NCI-H82 (cell line): ENCODE measurements at regions not wholly inside any gene's neighbourhood (a gene's known extent, or its start where the extent isn't known, plus 50 kb on each side); places are given as distances from the start of the nearest gene placed in this dataset.

Experiments
- DNase-seq: peaks from one replicate; lab custom pipeline; 2025; lab: John Stamatoyannopoulos, UW

DNA sequence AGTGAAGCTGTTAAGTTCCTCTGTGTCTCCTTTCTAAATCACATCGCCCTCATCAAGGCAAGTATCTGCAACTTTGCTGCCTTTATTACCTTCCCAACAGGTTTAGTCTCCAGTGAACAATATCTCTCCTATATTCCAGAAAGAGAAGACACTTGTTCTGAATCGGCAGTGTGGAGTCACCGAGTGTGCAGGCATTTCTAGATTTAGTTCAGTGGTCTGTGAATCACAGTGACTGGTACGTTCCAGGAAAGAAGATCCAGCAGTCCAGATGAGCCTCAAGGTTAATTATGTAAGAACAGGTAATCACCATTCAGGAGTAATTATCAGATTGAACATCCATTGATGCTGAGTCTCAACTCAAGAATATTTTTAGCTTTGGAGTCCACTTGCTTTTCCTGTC is 497.0 kb downstream of the FOXO1 start:
- no peak for DNase-seq

- DNase-seq = no peak
Measured at GRCh38 chr13:40170091-40170490, 496.4 kb downstream of the FOXO1 start.

DNA sequence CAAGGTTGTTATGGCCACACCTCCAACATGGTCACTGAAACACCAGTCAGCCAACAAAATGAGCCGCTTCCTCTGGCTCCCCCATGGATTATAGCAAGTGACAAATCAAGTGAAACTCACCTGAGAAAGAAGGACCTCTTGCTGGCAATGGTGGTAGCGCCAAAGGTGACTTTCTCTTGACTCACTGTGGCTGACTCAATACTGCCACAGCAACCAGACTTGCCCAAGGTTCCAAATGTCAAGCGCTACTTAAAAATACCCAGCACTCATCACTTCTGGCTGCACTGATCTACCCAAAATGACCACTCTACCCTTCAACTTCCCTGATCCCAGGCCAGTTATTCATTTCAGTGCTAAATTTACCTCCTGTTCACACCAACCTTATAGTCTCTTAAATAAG is 495.5 kb downstream of the FOXO1 start:
- no peak for DNase-seq

DNA sequence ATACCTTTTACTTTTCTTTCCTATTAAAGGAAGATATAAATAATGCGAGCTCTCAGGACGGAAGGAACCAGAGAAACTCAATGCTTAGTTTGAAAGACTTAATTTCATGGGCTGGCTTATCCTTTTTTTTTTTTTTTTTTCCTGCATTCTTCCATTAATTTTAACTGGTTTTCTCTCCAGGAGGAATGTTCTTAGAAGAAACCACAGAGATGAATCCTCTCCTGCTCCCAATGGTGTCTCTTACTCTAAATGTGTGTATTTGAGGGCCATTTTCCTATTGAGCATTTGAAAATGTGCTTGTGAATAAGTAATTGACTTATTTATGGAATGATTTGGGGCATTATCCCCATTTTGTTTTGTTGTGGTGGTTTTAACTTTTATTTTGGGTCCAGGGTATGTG is 494.9 kb downstream of the FOXO1 start:
- no peak for DNase-seq

GRCh38 chr13:40172149-40172591 is 494.3 kb downstream of the FOXO1 start:
- no peak for DNase-seq

GRCh38 chr13:40172878-40173277 is 493.6 kb downstream of the FOXO1 start:
- DNase-seq = no peak

- DNase-seq = no peak
Measured at GRCh38 chr13:40175639-40176038, 490.8 kb downstream of the FOXO1 start.

DNA sequence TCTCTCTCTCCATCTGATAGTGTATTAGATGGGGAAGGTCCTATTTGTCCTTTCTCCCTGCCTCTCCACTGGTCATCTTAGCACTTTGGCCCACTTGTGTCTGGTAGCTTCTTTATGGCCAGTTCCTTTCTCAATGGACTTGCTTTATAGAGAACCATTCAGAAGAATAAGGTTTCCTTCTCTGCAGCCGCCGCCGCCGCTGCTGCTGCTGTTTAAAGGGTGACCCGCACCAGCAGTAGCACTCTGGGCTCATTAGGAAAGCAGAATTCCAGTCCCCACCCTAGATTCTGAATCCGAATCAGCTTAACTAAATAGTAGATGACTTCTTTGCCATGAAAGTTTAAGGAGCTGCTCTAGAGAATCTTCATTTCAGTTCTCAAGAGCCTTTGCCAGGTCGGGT is 490.2 kb downstream of the FOXO1 start:
- no peak for DNase-seq

- DNase-seq = no peak
Measured at GRCh38 chr13:40178130-40178529, 488.3 kb downstream of the FOXO1 start.

GRCh38 chr13:40179445-40180281 is 486.8 kb downstream of the FOXO1 start:
- no peak for DNase-seq

DNA sequence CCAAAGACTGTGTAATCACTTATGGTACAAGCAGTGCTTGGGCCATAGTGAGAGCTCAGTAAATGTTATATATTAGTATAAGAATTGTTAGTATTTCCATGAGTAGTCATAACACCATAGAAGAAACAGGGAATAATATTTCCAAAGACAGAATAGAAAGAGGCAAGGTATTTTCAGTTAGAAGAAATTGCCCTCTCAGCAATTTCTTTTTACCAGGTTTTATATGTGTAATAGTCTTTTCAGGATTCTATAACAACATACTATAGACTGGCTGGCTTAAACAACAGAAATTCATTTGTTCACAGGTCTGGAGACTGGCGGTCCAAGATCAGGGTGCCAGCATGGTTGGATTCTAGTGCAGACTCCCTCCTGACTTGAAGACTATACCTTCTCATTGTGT is 485.7 kb downstream of the FOXO1 start:
- DNase-seq = no peak

GRCh38 chr13:40181203-40181845 is 485.1 kb downstream of the FOXO1 start:
- DNase-seq = peak; percentile 95

DNA sequence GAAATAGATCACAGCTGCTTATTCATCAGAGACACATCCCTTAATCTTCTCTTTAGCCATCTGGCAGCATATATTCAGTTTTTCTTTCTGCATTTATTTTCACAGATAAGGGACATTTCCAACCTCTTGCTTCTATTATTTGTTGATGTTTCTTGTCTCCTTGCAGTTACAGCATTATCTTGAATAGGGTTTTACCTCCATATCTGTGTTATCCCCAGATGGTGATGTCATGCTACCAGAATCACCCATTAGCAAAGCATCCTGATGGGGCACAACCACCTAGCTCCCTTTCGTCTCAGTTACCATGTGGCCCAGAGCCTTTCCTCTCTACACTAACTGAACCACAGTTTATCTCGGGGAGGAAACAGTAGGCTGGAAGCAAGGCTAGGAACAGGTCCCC is 483.9 kb downstream of the FOXO1 start:
- peak; percentile 52 for DNase-seq

GRCh38 chr13:40185414-40185813 is 481.0 kb downstream of the FOXO1 start:
- DNase-seq = no peak

- DNase-seq = peak; percentile 66
Measured at GRCh38 chr13:40186041-40186440, 480.4 kb downstream of the FOXO1 start.

DNA sequence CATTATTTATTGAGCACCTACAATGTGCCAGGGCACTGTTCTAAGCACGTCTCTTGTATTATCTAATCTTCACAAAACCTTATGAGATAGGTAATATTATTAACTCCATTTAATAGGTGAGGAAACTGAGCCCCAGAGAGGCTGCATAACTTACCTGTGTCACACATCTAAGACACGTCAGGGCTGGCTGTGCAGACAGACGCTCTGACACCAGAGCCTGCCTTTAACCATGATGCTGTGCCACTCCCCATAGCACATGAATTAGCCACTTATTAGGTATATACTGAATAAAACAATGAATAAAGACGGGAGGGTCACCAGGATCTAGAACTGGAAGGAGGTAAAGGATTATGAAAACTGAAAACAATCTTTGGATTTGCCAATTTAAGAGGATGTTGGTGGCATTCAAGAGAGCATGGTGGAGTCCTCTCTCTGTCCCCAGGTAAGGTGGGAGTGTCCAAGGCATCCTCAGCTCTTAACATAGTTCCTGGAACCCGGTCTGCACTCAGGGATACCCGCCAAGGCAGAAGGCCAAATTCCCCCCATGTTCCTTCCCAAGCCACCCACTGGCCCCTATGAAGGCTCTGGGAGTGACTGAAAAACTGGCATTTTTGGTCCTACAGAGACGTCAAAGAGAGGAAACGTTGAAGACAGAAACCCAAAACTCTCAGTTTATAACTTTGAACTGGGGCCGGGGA is 479.7 kb downstream of the FOXO1 start:
- no peak for DNase-seq

- no peak for DNase-seq
Measured at GRCh38 chr13:40187324-40187795, 479.1 kb downstream of the FOXO1 start.

- no peak for DNase-seq
Measured at GRCh38 chr13:40187841-40188591, 478.4 kb downstream of the FOXO1 start.

GRCh38 chr13:40189426-40189825 is 477.0 kb downstream of the FOXO1 start:
- DNase-seq = no peak

DNA sequence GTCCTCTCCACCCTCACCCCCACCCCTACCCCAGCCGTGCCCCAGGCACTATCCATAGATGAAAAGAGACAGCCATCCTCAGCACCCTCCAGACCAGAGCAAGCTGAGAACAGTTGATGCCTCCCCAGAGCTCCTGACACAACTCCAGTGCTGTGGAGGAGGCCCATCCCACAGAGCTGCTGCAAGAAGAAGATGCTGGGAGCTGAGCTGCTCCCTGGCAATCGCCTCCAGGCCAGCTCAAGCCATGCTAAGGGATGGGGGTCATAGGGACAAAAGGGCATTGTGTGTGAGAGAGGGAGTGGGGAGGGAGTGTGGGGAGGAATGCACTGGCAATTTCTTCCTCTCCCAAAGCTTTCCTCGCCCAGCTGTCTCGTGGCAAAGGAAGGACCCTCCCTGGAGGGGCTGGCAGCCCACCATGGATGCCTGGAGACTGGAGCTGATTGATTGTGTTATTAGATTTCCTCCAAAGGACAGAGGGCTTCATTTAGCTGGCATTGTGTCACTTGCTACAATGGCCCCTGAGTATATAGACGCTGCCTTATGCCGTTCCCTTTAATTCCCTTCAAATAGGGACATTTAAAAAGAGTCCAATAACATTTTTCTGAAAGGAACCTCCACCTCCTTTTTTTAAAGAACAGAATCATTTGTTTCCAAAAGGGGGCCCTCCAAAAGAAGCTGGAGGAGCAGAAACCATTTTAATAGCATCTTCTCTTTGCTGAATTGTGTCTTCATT is 476.4 kb downstream of the FOXO1 start:
- DNase-seq = peak; percentile 43

- peak; percentile 95 for DNase-seq
Measured at GRCh38 chr13:40190641-40191100, 475.8 kb downstream of the FOXO1 start.
